A549 (cell line): ENCODE measurements at regions not wholly inside any gene's neighbourhood (a gene's known extent, or its start where the extent isn't known, plus 50 kb on each side); places are given as distances from the start of the nearest gene placed in this dataset.

Source experiments
- ATAC-seq, 2 experiments: fragments of 200-7000 bp in 1 of 2; fragments of >200 bp in 1 of 2; cut with Nextera tagmentation in 1 of 2; cut with Tn5 transposase in 1 of 2; 3 replicates each; pipeline versions ENCODE4 v1.8.0 to v1.9.1; 2018 to 2020; ENCODE audit warnings: mild to moderate bottlenecking in 1 of 2, moderate library complexity in 1 of 2
- CTCF ChIA-PET: fragments of 300-600 bp; sonication (Branson Sonifier 250); formaldehyde crosslinking; extraction: SDS; loops from one replicate; lab custom pipeline; 2021; ENCODE audit warnings: antibody characterized with exemption, inconsistent platforms; lab: Yijun Ruan, JAX
- POLR2A ChIA-PET: fragments of 350-600 bp; formaldehyde crosslinking; extraction: SDS; loops from one replicate; lab custom pipeline; 2021; ENCODE audit warnings: antibody characterized with exemption, inconsistent platforms; lab: Yijun Ruan, JAX
- DNase-seq, 2 experiments: peaks; one replicate each; pipeline versions ENCODE4 v3.0.0 to v3.0.0-alpha.2; 2011 to 2016; ENCODE audit warnings: low read depth in 1 of 2, low spot score in 1 of 2
- FAIRE-seq: peaks from 2 replicates; lab custom pipeline; 2011; peaks lifted over from hg19 to GRCh38; lab: Jason Lieb, UNC
- H3K27ac ChIP-seq, 2 experiments: fragments of >200 bp; sonication (Bioruptor Twin); formaldehyde crosslinking; 3 replicates each; pipeline ENCODE4 v1.5.1; 2016 to 2017
- H3K4me1 ChIP-seq: fragments of >200 bp; sonication (Bioruptor Twin); formaldehyde crosslinking; 3 replicates; pipeline ENCODE4 v1.6.1; 2016
- H3K4me2 ChIP-seq: fragments of >200 bp; sonication (Bioruptor Twin); formaldehyde crosslinking; 3 replicates; pipeline ENCODE4 v1.6.1; 2016
- H3K4me3 ChIP-seq: fragments of >200 bp; sonication (Bioruptor Twin); formaldehyde crosslinking; 3 replicates; pipeline ENCODE4 v1.5.1; 2016
- H3K9me3 ChIP-seq: fragments of >200 bp; sonication (Bioruptor Twin); formaldehyde crosslinking; 3 replicates; pipeline ENCODE4 v1.6.1; 2016
- ATOH8 ChIP-seq: fragments of 250-450 bp; sonication (Bioruptor Pico); IDR thresholded peaks from 2 replicates; pipeline ENCODE4 v1.5.0; 2020; ENCODE audit warnings: low read depth, mild to moderate bottlenecking, moderate library complexity
- BHLHE40 ChIP-seq: IDR thresholded peaks from 2 replicates; pipeline ENCODE4 v1.6.1; 2012; ENCODE audit warnings: low read depth, low read length, inconsistent platforms
- CBX8 ChIP-seq: fragments of 200-600 bp; sonication (generic); IDR thresholded peaks from 2 replicates; pipeline ENCODE4 v1.6.1; 2016
- CHD2 ChIP-seq: fragments of 150-350 bp; IDR thresholded peaks from 2 replicates; pipeline ENCODE4 v1.6.1; 2014; ENCODE audit warnings: low read length; ENCODE audit not compliant: partially characterized antibody
- CHD4 ChIP-seq: fragments of 200-600 bp; sonication (generic); IDR thresholded peaks from 2 replicates; pipeline ENCODE4 v1.6.1; 2016; ENCODE audit warnings: antibody characterized with exemption, mild to moderate bottlenecking, borderline replicate concordance
- CTCF ChIP-seq: fragments of >200 bp; sonication (Bioruptor Twin); formaldehyde crosslinking; IDR thresholded peaks from 3 replicates; pipeline ENCODE4 v1.5.1; 2016
- EHMT2 ChIP-seq: fragments of 200-600 bp; sonication (generic); IDR thresholded peaks from 2 replicates; pipeline ENCODE4 v1.6.1; 2016; ENCODE audit warnings: antibody characterized with exemption, low read depth, mild to moderate bottlenecking, moderate library complexity
- ELK1 ChIP-seq: fragments of 150-350 bp; IDR thresholded peaks from 2 replicates; pipeline ENCODE4 v1.6.1; 2014; ENCODE audit warnings: low read depth, mild to moderate bottlenecking, low read length
- FOSL2 ChIP-seq, 2 experiments: fragments of 450-650 bp in 1 of 2; fragments of >200 bp in 1 of 2; sonication (Bioruptor Twin) in 1 of 2; formaldehyde crosslinking; IDR thresholded peaks; 2 replicates each; pipeline versions ENCODE4 v1.5.0 to v1.6.1; 2016 to 2020; ENCODE audit warnings: mild to moderate bottlenecking in 1 of 2, moderate library complexity in 1 of 2
- HOXB13 ChIP-seq: fragments of 250-450 bp; sonication (Bioruptor Pico); IDR thresholded peaks from 2 replicates; pipeline ENCODE4 v1.5.0; 2020; ENCODE audit warnings: low read depth, mild to moderate bottlenecking, moderate library complexity
- HOXB5 ChIP-seq: fragments of 250-450 bp; sonication (Bioruptor Pico); IDR thresholded peaks from 2 replicates; pipeline ENCODE4 v1.5.0; 2020; ENCODE audit warnings: mild to moderate bottlenecking, moderate library complexity
- JUNB ChIP-seq: fragments of >200 bp; sonication (Bioruptor Twin); formaldehyde crosslinking; IDR thresholded peaks from 2 replicates; pipeline ENCODE4 v1.6.1; 2016
- KDM1A ChIP-seq: fragments of 200-600 bp; sonication (generic); IDR thresholded peaks from 2 replicates; pipeline ENCODE4 v1.6.1; 2016; ENCODE audit warnings: low read depth, mild to moderate bottlenecking
- MAFK ChIP-seq: fragments of 450-650 bp; IDR thresholded peaks from 2 replicates; pipeline ENCODE4 v1.6.1; 2014; ENCODE audit not compliant: partially characterized antibody
- NFE2L2 ChIP-seq: fragments of 150-350 bp; conservative IDR thresholded peaks from 2 replicates; pipeline ENCODE4 v1.6.1; 2014; ENCODE audit warnings: low read length
- NR3C1 ChIP-seq: fragments of >200 bp; sonication (Bioruptor Twin); formaldehyde crosslinking; IDR thresholded peaks from 3 replicates; pipeline ENCODE4 v1.6.1; 2017
- RAD21 ChIP-seq, 2 experiments: fragments of >200 bp in 1 of 2; sonication (Bioruptor Twin) in 1 of 2; formaldehyde crosslinking in 1 of 2; IDR thresholded peaks in 1 of 2; conservative IDR thresholded peaks in 1 of 2; 2 replicates in 1 of 2; 3 replicates in 1 of 2; pipeline ENCODE4 v1.6.1; 2012 to 2018; ENCODE audit warnings: inconsistent platforms in 1 of 2
- RARB ChIP-seq: fragments of 250-450 bp; sonication (Bioruptor Pico); IDR thresholded peaks from 2 replicates; pipeline ENCODE4 v1.8.0; 2021; ENCODE audit warnings: mild to moderate bottlenecking, moderate library complexity
- RNF2 ChIP-seq: fragments of 200-600 bp; sonication (generic); IDR thresholded peaks from 2 replicates; pipeline ENCODE4 v1.6.1; 2016; ENCODE audit warnings: low read depth, mild to moderate bottlenecking, antibody characterized with exemption, moderate library complexity, borderline replicate concordance
- SMC3 ChIP-seq: fragments of >200 bp; sonication (Bioruptor Twin); formaldehyde crosslinking; IDR thresholded peaks from 3 replicates; pipeline ENCODE4 v1.6.1; 2018; ENCODE audit warnings: inconsistent platforms
- TFCP2L1 ChIP-seq: fragments of 250-450 bp; sonication (Bioruptor Pico); IDR thresholded peaks from 2 replicates; pipeline ENCODE4 v1.5.0; 2021; ENCODE audit warnings: mild to moderate bottlenecking
- ZNF302 ChIP-seq: fragments of 250-450 bp; sonication (Bioruptor Pico); IDR thresholded peaks from 2 replicates; pipeline ENCODE4 v1.9.0; 2021; ENCODE audit warnings: inconsistent platforms, mild to moderate bottlenecking, moderate library complexity
- WGBS: methylation state at CpG from one replicate; pipeline ENCODE4 v1.1.6; 2017; ENCODE audit errors: missing lambda C conversion rate; 5-methylcytosine and 5-hydroxymethylcytosine counted together
- TF ChIP-seq, protein P1 (sequence below): IDR thresholded peaks from 2 replicates; pipeline ENCODE4 v1.6.1; 2012; ENCODE audit warnings: low read depth, borderline replicate concordance
- TF ChIP-seq, protein P2 (sequence below): fragments of >200 bp; sonication (Bioruptor Twin); formaldehyde crosslinking; IDR thresholded peaks from 3 replicates; pipeline ENCODE4 v1.6.1; 2016
- TF ChIP-seq, protein P3 (sequence below): fragments of >200 bp; sonication (Bioruptor Twin); formaldehyde crosslinking; IDR thresholded peaks from 2 replicates; pipeline ENCODE4 v1.6.1; 2016

- Histone ChIP-seq H3K9me3 (no peaks in the 10 kb centered on the region), H3K4me1 (no peaks in the 10 kb centered on the region), H3K27ac (no peak overlapping the region), H3K4me3 (no peak overlapping the region), H3K4me2 (no peak overlapping the region)
- CTCF ChIA-PET = no interaction called here
- no peak for ATAC-seq
- TF ChIP-seq, protein P1, sequence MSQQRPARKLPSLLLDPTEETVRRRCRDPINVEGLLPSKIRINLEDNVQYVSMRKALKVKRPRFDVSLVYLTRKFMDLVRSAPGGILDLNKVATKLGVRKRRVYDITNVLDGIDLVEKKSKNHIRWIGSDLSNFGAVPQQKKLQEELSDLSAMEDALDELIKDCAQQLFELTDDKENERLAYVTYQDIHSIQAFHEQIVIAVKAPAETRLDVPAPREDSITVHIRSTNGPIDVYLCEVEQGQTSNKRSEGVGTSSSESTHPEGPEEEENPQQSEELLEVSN = no peak
- TF ChIP-seq TFCP2L1 (CRISPR knock-in tag) (no peak), KDM1A (no peak), HOXB13 (CRISPR knock-in tag) (no peak), RNF2 (no peak), FOSL2 (IDR thresholded peaks at IDR 0.05) (no peak), FOSL2 (CRISPR knock-in tag; IDR thresholded peaks at IDR 0.05) (no peak), ATOH8 (CRISPR knock-in tag) (no peak), ELK1 (no peak), RARB (CRISPR knock-in tag) (no peak), CTCF (no peak), MAFK (no peak)
- TF ChIP-seq, protein P2, sequence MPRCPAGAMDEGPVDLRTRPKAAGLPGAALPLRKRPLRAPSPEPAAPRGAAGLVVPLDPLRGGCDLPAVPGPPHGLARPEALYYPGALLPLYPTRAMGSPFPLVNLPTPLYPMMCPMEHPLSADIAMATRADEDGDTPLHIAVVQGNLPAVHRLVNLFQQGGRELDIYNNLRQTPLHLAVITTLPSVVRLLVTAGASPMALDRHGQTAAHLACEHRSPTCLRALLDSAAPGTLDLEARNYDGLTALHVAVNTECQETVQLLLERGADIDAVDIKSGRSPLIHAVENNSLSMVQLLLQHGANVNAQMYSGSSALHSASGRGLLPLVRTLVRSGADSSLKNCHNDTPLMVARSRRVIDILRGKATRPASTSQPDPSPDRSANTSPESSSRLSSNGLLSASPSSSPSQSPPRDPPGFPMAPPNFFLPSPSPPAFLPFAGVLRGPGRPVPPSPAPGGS = no peak
- TF ChIP-seq, protein P3, sequence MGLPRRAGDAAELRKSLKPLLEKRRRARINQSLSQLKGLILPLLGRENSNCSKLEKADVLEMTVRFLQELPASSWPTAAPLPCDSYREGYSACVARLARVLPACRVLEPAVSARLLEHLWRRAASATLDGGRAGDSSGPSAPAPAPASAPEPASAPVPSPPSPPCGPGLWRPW = no peak
- POLR2A ChIA-PET = no interaction called here
- DNase-seq = no peak
- FAIRE-seq = no peak
- 0% methylated on average over 1 of the region's 3 CpGs for WGBS
Observed at GRCh38 chr18:34354351-34354750, 129.6 kb upstream of the NOL4 start.

DNA sequence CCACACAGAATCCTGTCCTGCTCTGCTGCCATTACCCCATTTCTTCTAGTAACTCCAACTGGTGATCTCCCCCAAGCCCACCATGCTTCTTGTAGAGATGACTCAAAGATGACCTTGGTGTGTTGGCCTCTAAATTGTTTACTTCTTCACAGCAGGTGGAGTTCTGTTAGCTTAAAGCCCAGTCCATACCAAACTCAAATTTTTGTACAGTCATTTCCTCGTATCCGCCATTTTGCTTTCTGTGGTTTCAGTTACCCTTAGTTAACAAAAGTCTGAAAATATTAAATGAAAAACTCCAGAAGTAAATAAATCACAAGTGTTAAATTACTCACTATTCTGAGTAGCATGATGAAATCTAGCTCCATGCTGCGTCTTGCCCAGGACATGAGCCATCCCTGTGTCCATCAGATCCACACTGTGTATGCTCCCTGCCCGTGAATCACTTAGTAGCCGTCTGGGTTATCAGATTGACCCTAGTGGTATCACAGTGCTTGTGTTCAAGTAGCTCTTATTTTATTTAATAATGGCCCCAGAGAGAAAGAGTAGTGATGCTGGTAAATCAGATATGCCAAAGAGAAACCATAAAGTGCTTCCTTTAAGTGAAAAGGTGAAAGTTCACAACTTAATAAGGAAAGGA lies 133.3 kb upstream of the NOL4 start:
- FAIRE-seq (no peak), DNase-seq (no peak), ATAC-seq (no peak)
- no peaks in the 10 kb centered on the region for H3K4me1 ChIP-seq
- H3K4me2 ChIP-seq = no peak overlapping the region
- no peak for TF ChIP-seq NR3C1
- TF ChIP-seq CHD4 = no peak
- no peak for TF ChIP-seq ZNF302 (CRISPR knock-in tag)
- TF ChIP-seq CHD2 = no peak
- TF ChIP-seq CBX8 = no peak
- TF ChIP-seq RAD21 (conservative IDR thresholded peaks at IDR 0.05 in 1 of 2, IDR thresholded peaks at IDR 0.05 in 1 of 2) = no peak
- no peak for TF ChIP-seq FOSL2 (IDR thresholded peaks at IDR 0.05)
- TF ChIP-seq FOSL2 (CRISPR knock-in tag; IDR thresholded peaks at IDR 0.05) = no peak
- TF ChIP-seq SMC3 = no peak
- no peak for TF ChIP-seq NFE2L2
- TF ChIP-seq BHLHE40 = no peak
- TF ChIP-seq ELK1 = no peak
- TF ChIP-seq HOXB5 (CRISPR knock-in tag) = no peak
- no peak for TF ChIP-seq HOXB13 (CRISPR knock-in tag)
- TF ChIP-seq, protein P2 = no peak
- TF ChIP-seq JUNB = no peak
- no peak for TF ChIP-seq EHMT2
- TF ChIP-seq, all 56 proteins: peak for 0
- Histone ChIP-seq H3K4me3 (no peak overlapping the region), H3K9me3 (no peaks in the 10 kb centered on the region), H3K27ac (no peak overlapping the region)
- WGBS = 14% methylated on average over 5 of the region's 5 CpGs
- POLR2A ChIA-PET = no interaction called here
- CTCF ChIA-PET = no interaction called here
